ENCODE measurements at regions not wholly inside any gene's neighbourhood (a gene's known extent, or its start where the extent isn't known, plus 50 kb on each side); places are given as distances from the start of the nearest gene placed in this dataset.

DNA sequence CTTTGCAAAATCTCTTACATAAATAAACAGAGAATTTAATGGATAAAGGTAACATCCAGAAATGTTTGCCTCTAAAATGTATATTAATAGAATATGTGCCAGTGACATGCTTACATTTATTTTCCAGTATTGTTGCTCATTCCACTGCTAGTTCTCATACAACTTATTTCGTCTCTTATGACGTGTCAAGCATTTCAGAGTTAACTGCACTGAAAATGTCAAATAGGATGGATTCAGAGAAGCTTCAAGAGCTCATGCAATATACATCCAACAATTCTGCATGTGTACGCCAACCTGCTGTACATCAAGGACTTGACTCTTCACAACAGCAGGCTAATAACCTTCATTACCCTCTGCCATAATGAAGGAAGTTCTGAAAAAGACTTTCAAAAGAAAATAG lies 386.2 kb upstream of the IZUMO3 start:
- Histone ChIP-seq H3K27me3 (ENCODE audit: insufficient read depth in 3 of 3, low read length in 2 of 3) (no peaks in the 10 kb centered on the region), H3K4me3 (no peak overlapping the region), H3K27ac (no peak overlapping the region), H3K36me3 (ENCODE audit: insufficient read depth in 1 of 2, low read depth in 1 of 2) (no peaks in the 10 kb centered on the region), H3K9me3 (no peaks in the 10 kb centered on the region), H3K4me1 (no peaks in the 10 kb centered on the region)
- TF ChIP-seq, protein P1, sequence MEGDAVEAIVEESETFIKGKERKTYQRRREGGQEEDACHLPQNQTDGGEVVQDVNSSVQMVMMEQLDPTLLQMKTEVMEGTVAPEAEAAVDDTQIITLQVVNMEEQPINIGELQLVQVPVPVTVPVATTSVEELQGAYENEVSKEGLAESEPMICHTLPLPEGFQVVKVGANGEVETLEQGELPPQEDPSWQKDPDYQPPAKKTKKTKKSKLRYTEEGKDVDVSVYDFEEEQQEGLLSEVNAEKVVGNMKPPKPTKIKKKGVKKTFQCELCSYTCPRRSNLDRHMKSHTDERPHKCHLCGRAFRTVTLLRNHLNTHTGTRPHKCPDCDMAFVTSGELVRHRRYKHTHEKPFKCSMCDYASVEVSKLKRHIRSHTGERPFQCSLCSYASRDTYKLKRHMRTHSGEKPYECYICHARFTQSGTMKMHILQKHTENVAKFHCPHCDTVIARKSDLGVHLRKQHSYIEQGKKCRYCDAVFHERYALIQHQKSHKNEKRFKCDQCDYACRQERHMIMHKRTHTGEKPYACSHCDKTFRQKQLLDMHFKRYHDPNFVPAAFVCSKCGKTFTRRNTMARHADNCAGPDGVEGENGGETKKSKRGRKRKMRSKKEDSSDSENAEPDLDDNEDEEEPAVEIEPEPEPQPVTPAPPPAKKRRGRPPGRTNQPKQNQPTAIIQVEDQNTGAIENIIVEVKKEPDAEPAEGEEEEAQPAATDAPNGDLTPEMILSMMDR (IDR thresholded peaks at IDR 0.05): no peak
- ATAC-seq: no peak
- DNase-seq: no peak
- WGBS, 3 donors: 52 to 58% (median 56%) methylated on average over 3 of the region's 3 CpGs
- intact Hi-C loops (cut with DNase I): no loop called here

DNA sequence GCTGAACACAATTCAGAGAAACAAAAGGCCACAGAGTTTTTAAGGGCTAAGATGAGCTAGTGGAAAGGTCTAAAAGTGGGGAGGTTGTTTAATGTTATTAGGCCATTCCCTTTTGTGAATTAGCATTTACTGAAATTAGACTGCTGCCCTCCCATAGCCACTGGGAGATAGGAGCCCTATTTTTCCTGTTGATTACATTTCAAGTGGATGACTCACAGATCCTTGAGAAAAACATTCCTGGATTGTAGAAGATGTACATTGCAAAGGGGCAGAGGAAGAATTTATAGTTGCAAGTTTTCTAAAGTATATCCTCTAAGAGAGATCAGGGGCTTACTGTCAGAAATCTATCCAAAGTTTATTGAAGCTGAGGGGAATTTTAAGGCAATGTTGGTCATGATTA lies 367.1 kb upstream of the IZUMO3 start:
- H3K4me1 ChIP-seq: no peaks in the 10 kb centered on the region
- H3K27me3 ChIP-seq (ENCODE audit: insufficient read depth in 3 of 3, low read length in 2 of 3): no peaks in the 10 kb centered on the region
- H3K9me3 ChIP-seq: no peaks in the 10 kb centered on the region
- H3K36me3 ChIP-seq (ENCODE audit: insufficient read depth in 1 of 2, low read depth in 1 of 2): no peaks in the 10 kb centered on the region
- DNase-seq (no peak), ATAC-seq (no peak)
- intact Hi-C loops (cut with DNase I): no loop called here
- TF ChIP-seq, protein P1 (IDR thresholded peaks at IDR 0.05): no peak
- no peak overlapping the region for H3K4me3 ChIP-seq
- no peak overlapping the region for H3K27ac ChIP-seq

DNA sequence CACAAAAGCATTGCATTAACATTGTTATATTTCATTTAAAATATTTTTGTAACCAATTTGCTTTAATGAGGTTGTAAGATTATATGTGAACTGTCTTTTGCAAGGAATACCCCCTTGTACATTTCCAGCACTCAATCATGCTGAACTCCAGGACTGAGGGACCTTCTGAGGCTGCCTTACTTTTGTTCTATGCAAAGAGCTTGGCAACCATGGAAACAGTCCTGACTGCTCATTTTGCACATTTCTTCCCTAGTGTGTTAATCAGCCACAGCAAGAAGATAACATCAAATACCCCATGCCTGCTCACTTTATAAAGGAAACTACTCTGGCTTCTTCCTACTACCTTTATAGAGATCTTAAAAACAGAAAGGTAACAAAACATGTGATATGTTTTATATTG lies 355.6 kb upstream of the IZUMO3 start:
- ATAC-seq: no peak
- Histone ChIP-seq H3K27me3 (ENCODE audit: insufficient read depth in 3 of 3, low read length in 2 of 3) (no peaks in the 10 kb centered on the region), H3K9me3 (no peaks in the 10 kb centered on the region), H3K4me1 (no peaks in the 10 kb centered on the region), H3K4me3 (no peak overlapping the region), H3K27ac (no peak overlapping the region), H3K36me3 (ENCODE audit: insufficient read depth in 1 of 2, low read depth in 1 of 2) (no peaks in the 10 kb centered on the region)
- intact Hi-C loops (cut with DNase I): no loop called here
- no peak for DNase-seq
- TF ChIP-seq, protein P1 (IDR thresholded peaks at IDR 0.05): no peak

DNA sequence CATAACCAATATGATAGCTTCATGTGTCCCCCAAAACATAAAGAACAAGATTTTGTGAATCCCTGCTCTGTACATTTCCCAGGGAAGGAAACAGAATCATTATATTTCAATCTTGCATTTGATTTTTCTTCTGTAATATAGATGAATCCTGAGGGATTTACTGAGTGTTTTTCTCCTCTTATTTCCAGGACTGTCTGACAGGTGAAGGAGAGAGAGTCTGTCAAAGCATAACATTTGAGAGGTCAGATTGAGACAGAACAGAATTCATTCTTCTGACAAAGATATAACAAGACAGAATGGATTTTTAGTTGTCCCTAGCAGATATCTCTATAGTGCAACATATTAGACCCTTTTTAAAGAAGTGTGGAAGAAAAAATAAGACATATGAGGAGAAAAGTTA lies 354.5 kb upstream of the IZUMO3 start:
- no peaks in the 10 kb centered on the region for H3K36me3 ChIP-seq (ENCODE audit: insufficient read depth in 1 of 2, low read depth in 1 of 2)
- no peaks in the 10 kb centered on the region for H3K27me3 ChIP-seq (ENCODE audit: insufficient read depth in 3 of 3, low read length in 2 of 3)
- no peaks in the 10 kb centered on the region for H3K9me3 ChIP-seq
- TF ChIP-seq, protein P1 (IDR thresholded peaks at IDR 0.05): no peak
- ATAC-seq: no peak
- DNase-seq: no peak
- intact Hi-C loops (cut with DNase I): no loop called here
- H3K4me3 ChIP-seq: no peak overlapping the region
- H3K4me1 ChIP-seq: no peaks in the 10 kb centered on the region
- no peak overlapping the region for H3K27ac ChIP-seq

DNA sequence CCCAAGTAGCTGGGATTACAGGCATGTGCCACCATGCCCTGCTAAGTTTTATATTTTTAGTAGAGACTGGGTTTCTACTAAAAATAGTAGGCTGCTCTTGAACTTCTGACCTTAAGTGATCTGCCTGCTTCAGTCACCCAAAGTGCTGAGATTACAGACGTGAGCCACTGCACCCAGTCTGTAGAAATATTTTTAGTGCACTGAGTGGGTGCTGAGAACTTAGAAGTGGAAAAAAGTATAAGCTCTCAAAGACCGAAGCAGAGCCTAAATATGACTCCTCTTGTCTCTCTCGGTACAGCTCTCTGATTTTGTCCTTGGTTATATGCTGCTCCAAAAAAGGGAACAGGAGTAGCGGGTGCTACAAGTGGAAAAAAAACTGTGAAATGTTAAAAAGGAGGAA lies 353.8 kb upstream of the IZUMO3 start:
- no peak for DNase-seq
- Histone ChIP-seq H3K4me3 (no peak overlapping the region), H3K9me3 (no peaks in the 10 kb centered on the region), H3K4me1 (no peaks in the 10 kb centered on the region), H3K36me3 (ENCODE audit: insufficient read depth in 1 of 2, low read depth in 1 of 2) (no peaks in the 10 kb centered on the region), H3K27ac (no peak overlapping the region), H3K27me3 (ENCODE audit: insufficient read depth in 3 of 3, low read length in 2 of 3) (no peaks in the 10 kb centered on the region)
- intact Hi-C loops (cut with DNase I): no loop called here
- TF ChIP-seq, protein P1 (IDR thresholded peaks at IDR 0.05): no peak
- ATAC-seq: no peak
- 68 to 78% (median 75%) methylated on average over 4 of the region's 4 CpGs for WGBS, 3 donors

Data from psoas muscle (tissue), 7 donors.